Ovary (tissue), 7 donors: ENCODE measurements at regions not wholly inside any gene's neighbourhood (a gene's known extent, or its start where the extent isn't known, plus 50 kb on each side); places are given as distances from the start of the nearest gene placed in this dataset.

Source experiments
- DNase-seq, 5 donors: peaks; one replicate each; pipeline ENCODE4 v3.0.0-alpha.2; 2019 to 2020
- H3K27ac ChIP-seq, 2 donors: fragments of 200-600 bp; one replicate each; pipeline versions ENCODE4 v1.5.1 to v1.8.0; 2019 to 2022
- H3K27me3 ChIP-seq: fragments of 200-600 bp; one replicate; pipeline ENCODE4 v1.8.0; 2022
- H3K36me3 ChIP-seq: fragments of 200-600 bp; sonication (generic); one replicate; pipeline ENCODE4 v1.5.1; 2019
- H3K4me1 ChIP-seq: one replicate; pipeline ENCODE4 v1.8.1; 2013; ENCODE audit warnings: mild to moderate bottlenecking, moderate library complexity; ENCODE audit not compliant: insufficient read depth
- H3K4me3 ChIP-seq: fragments of 200-600 bp; sonication (generic); one replicate; pipeline ENCODE4 v1.5.1; 2017
- H3K9me3 ChIP-seq, 2 donors: fragments of 200-600 bp in 1 of 2; sonication (generic) in 1 of 2; one replicate each; pipeline versions ENCODE4 v1.5.1 to v1.8.1; 2013 to 2019; ENCODE audit warnings: mild to moderate bottlenecking in 1 of 2, moderate library complexity in 1 of 2
- CTCF ChIP-seq, 3 donors: fragments of 450-650 bp in 2 of 3; fragments of 200-600 bp in 1 of 3; IDR thresholded peaks; one replicate each; pipeline versions ENCODE4 v1.5.1 to v1.8.0; 2016 to 2022; ENCODE audit warnings: antibody characterized with exemption in 3 of 3, mild to moderate bottlenecking in 1 of 3
- EP300 ChIP-seq: sonication (generic); formaldehyde crosslinking; IDR thresholded peaks from one replicate; pipeline ENCODE4 v1.6.1; 2017; ENCODE audit warnings: antibody characterized with exemption
- POLR2A ChIP-seq: fragments of 450-650 bp; IDR thresholded peaks from one replicate; pipeline ENCODE4 v1.6.1; 2017; ENCODE audit warnings: antibody characterized with exemption, mild to moderate bottlenecking, moderate library complexity
- WGBS, 3 donors: extraction: QIAGEN DNeasy Blood & Tissue Kit in 1 of 3; methylation state at CpG; one replicate each; pipeline versions ENCODE4 v1.1.5 to v1.1.7; 2013 to 2017; 5-methylcytosine and 5-hydroxymethylcytosine counted together
- intact Hi-C, 4 donors: fragments of 100-400 bp; cut with DNase I; formaldehyde crosslinking; loops; one replicate each; pipeline versions ENCODE4 v1.11.0 to v1.15.1; 2022 to 2023
- donor health status: DM: no; HTN: no; CAD: no; lungs with moderate emphysema.
- donor health status: DM: no; HTN: no; CAD: no.
- donor health status: Bipolar disorder and iron deficiency.
- donor health status: DM: no; HTN: no; CAD: no.
- donor health status: DM: yes; HTN: yes; CAD: no.

- Histone ChIP-seq H3K27me3 (no peaks in the 10 kb centered on the region), H3K36me3 (no peaks in the 10 kb centered on the region), H3K4me3 (no peak overlapping the region), H3K27ac (no peak overlapping the region), H3K9me3 (no peaks in the 10 kb centered on the region), H3K4me1 (no peaks in the 10 kb centered on the region)
- TF ChIP-seq EP300 (no peak), CTCF (IDR thresholded peaks at IDR 0.05) (no peak), POLR2A (no peak)
- intact Hi-C loops = loop anchor here in 1 of 4 donors (10.0 kb wide), 1 partner anchor 143 kb away; no protein-coding TSS in a partner anchor
- no peak for DNase-seq
- 92 to 95% (median 93%) methylated on average over 2 of the region's 2 CpGs for WGBS, 3 donors
Observed at GRCh38 chr13:99037756-99038155, 59.9 kb upstream of the DOCK9 start.

- TF ChIP-seq CTCF (IDR thresholded peaks at IDR 0.05) = no peak
- intact Hi-C loops = loop anchor here in 1 of 4 donors (10.0 kb wide), 1 partner anchor 145 kb away; no protein-coding TSS in a partner anchor
- no peaks in the 10 kb centered on the region for H3K36me3 ChIP-seq
- no peak overlapping the region for H3K27ac ChIP-seq
- no peaks in the 10 kb centered on the region for H3K27me3 ChIP-seq
- 97 to 100% (median 98%) methylated on average over 2 of the region's 2 CpGs for WGBS, 3 donors
- no peaks in the 10 kb centered on the region for H3K9me3 ChIP-seq
- H3K4me3 ChIP-seq = no peak overlapping the region
- H3K4me1 ChIP-seq = no peaks in the 10 kb centered on the region
- no peak for DNase-seq
Observed at GRCh38 chr13:99039718-99040280, 61.9 kb upstream of the DOCK9 start.

GRCh38 chr13:99040536-99041131 lies 62.8 kb upstream of the DOCK9 start:
- DNase-seq = no peak
- 52 to 91% (median 84%) methylated on average over 3 of the region's 3 CpGs for WGBS, 3 donors
- intact Hi-C loops = no loop called here
- Histone ChIP-seq H3K9me3 (no peaks in the 10 kb centered on the region), H3K27me3 (no peaks in the 10 kb centered on the region), H3K4me3 (no peak overlapping the region), H3K4me1 (no peaks in the 10 kb centered on the region), H3K36me3 (no peaks in the 10 kb centered on the region), H3K27ac (no peak overlapping the region)
- TF ChIP-seq POLR2A (no peak), EP300 (no peak), CTCF (IDR thresholded peaks at IDR 0.05) (no peak)

- peaks cover under 1% of the 10 kb centered on the region for H3K4me1 ChIP-seq
- TF ChIP-seq POLR2A (no peak), EP300 (no peak), CTCF (IDR thresholded peaks at IDR 0.05) (no peak)
- DNase-seq = no peak
- no peaks in the 10 kb centered on the region for H3K36me3 ChIP-seq
- H3K27me3 ChIP-seq = no peaks in the 10 kb centered on the region
- no peak overlapping the region for H3K4me3 ChIP-seq
- WGBS, 3 donors = 85 to 87% (median 86%) methylated on average over 1 of the region's 1 CpG
- no peaks in the 10 kb centered on the region for H3K9me3 ChIP-seq
- H3K27ac ChIP-seq = no peak overlapping the region
- intact Hi-C loops = no loop called here
Observed at GRCh38 chr13:99041337-99041736, 63.5 kb upstream of the DOCK9 start.
